Stomach (tissue), 4 donors: ENCODE measurements at regions not wholly inside any gene's neighbourhood (a gene's known extent, or its start where the extent isn't known, plus 50 kb on each side); places are given as distances from the start of the nearest gene placed in this dataset.
"Not testable (repeated sequence)": the region's sequence is repeated elsewhere in the genome, so short reads cannot be mapped to it uniquely, and the experiment has no call there.

Source experiments
- CTCF ChIP-seq, 7 experiments: fragments of 450-650 bp in 4 of 7; fragments of 200-600 bp in 3 of 7; sonication (generic) in 3 of 7; IDR thresholded peaks; one replicate each; pipeline ENCODE4 v1.5.1; 2016 to 2019; ENCODE audit warnings: antibody characterized with exemption in 7 of 7, control low read depth in 2 of 7, mild to moderate bottlenecking in 1 of 7
- POLR2A ChIP-seq, 4 donors: fragments of 450-650 bp; IDR thresholded peaks; one replicate each; pipeline ENCODE4 v1.6.1; 2016; ENCODE audit warnings: antibody characterized with exemption in 4 of 4, control low read depth in 2 of 4, mild to moderate bottlenecking in 1 of 4, moderate library complexity in 1 of 4

GRCh38 chr1:218935408-218935807 lies 238.3 kb upstream of the LYPLAL1 start:
- TF ChIP-seq CTCF, POLR2A (IDR thresholded peaks at IDR 0.05): not testable (repeated sequence)
